Effector memory CD8-positive, alpha-beta T cell (primary cell): ENCODE measurements at regions not wholly inside any gene's neighbourhood (a gene's known extent, or its start where the extent isn't known, plus 50 kb on each side); places are given as distances from the start of the nearest gene placed in this dataset.

Experiments
- ATAC-seq: fragments of 150-1000 bp; cut with Tn5 transposase; replicated peaks from 2 replicates; pipeline ENCODE4 v1.10.0; 2021; ENCODE audit warnings: mild to moderate bottlenecking, moderate library complexity
- DNase-seq, 3 experiments: peaks; one replicate each; pipeline ENCODE4 v3.0.0; 2021
- H3K27ac Mint-ChIP-seq, 2 donors: one replicate each; pipeline ENCODE4 v1.8.0; 2022; ENCODE audit warnings: mild to moderate bottlenecking in 2 of 2, mixed read lengths in 2 of 2, moderate library complexity in 2 of 2
- H3K27me3 Mint-ChIP-seq, 2 donors: one replicate each; pipeline ENCODE4 v1.8.0; 2022; ENCODE audit warnings: mixed read lengths in 2 of 2
- H3K36me3 Mint-ChIP-seq: one replicate; pipeline ENCODE4 v1.8.0; 2022; ENCODE audit warnings: mild to moderate bottlenecking, moderate library complexity, mixed read lengths; ENCODE audit not compliant: insufficient read depth
- H3K4me1 Mint-ChIP-seq, 2 donors: one replicate each; pipeline ENCODE4 v1.8.0; 2022; ENCODE audit warnings: low read depth in 2 of 2, mixed read lengths in 2 of 2
- H3K4me3 Mint-ChIP-seq, 2 donors: one replicate each; pipeline ENCODE4 v1.8.0; 2022; ENCODE audit warnings: mild to moderate bottlenecking in 2 of 2, mixed read lengths in 2 of 2, moderate library complexity in 2 of 2
- H3K9me3 Mint-ChIP-seq, 2 donors: one replicate each; pipeline ENCODE4 v1.8.0; 2022; ENCODE audit warnings: mixed read lengths in 2 of 2

DNA sequence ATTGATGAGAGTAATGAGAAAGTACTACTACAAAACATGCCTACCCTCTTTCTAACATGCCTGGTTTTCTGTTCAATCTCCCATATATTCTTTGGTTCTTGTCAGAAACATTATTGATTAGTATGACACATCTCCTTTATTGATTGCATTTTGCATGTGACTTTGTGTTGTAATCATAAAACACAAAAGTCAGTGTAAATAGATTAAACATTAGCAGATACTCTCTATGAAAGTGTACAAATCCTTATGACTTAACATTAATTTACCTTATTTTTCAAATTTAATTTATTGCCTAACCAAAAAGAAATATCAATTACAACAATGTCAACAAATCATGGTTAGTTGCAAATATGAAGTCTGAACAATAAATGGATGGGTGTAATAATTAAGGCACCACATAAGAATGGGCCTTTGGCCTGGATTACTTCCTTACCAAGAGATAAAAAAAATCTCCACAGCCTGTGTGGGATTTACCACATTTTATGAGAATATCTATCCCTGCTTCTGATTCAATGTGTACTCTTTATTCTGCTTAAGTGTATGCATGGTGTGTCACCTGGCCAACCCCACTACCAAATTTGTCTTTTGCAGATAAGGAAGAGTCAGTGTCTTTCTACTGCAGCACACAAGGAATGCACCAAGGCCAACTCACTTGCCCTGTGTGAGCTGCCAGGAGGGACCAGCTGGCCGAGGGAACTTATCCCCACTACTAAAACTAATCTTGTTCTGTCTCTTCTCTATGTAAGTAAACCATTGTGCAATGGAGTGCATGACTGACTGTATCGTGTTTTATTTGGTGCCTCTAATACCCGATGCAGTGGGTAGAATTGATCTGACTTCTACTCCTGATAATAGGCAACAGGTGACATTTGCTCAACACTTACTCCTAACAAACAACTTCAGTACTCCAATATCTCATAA is 1001.9 kb upstream of the CDH10 start:
- H3K4me3 Mint-ChIP-seq = no peak overlapping the region
- H3K4me1 Mint-ChIP-seq = no peaks in the 10 kb centered on the region
- no peaks in the 10 kb centered on the region for H3K27me3 Mint-ChIP-seq
- H3K27ac Mint-ChIP-seq = no peak overlapping the region
- ATAC-seq = no peak
- H3K36me3 Mint-ChIP-seq = no peaks in the 10 kb centered on the region
- H3K9me3 Mint-ChIP-seq = peaks cover 16 to 17% of the 10 kb centered on the region in 2 donors
- DNase-seq = no peak

GRCh38 chr5:25641124-25641523 is 996.3 kb upstream of the CDH10 start:
- Mint-ChIP-seq H3K4me3 (no peak overlapping the region), H3K36me3 (no peaks in the 10 kb centered on the region), H3K4me1 (no peaks in the 10 kb centered on the region), H3K27ac (no peak overlapping the region), H3K9me3 (peaks cover 12% of the 10 kb centered on the region in 2 donors), H3K27me3 (no peaks in the 10 kb centered on the region)
- DNase-seq (no peak), ATAC-seq (no peak)

- Mint-ChIP-seq H3K27me3 (no peaks in the 10 kb centered on the region), H3K4me3 (no peak overlapping the region), H3K36me3 (no peaks in the 10 kb centered on the region), H3K27ac (no peak overlapping the region), H3K9me3 (peaks cover 4 to 6% of the 10 kb centered on the region in 2 donors), H3K4me1 (no peaks in the 10 kb centered on the region)
- DNase-seq (no peak), ATAC-seq (no peak)
These were observed 974.5 kb upstream of the CDH10 start for GRCh38 chr5:25619273-25619672.

- H3K4me1 Mint-ChIP-seq = no peaks in the 10 kb centered on the region
- H3K4me3 Mint-ChIP-seq = no peak overlapping the region
- no peak overlapping the region for H3K27ac Mint-ChIP-seq
- DNase-seq (no peak), ATAC-seq (no peak)
- no peaks in the 10 kb centered on the region for H3K36me3 Mint-ChIP-seq
- peaks cover 4 to 6% of the 10 kb centered on the region in 2 donors for H3K9me3 Mint-ChIP-seq
- H3K27me3 Mint-ChIP-seq = no peaks in the 10 kb centered on the region
These were observed 974.0 kb upstream of the CDH10 start for GRCh38 chr5:25618821-25619220.

GRCh38 chr5:25614466-25614865 is 969.7 kb upstream of the CDH10 start:
- ATAC-seq (no peak), DNase-seq (no peak)
- H3K36me3 Mint-ChIP-seq = no peaks in the 10 kb centered on the region
- no peaks in the 10 kb centered on the region for H3K4me1 Mint-ChIP-seq
- H3K9me3 Mint-ChIP-seq = peaks cover 6% of the 10 kb centered on the region in 2 donors
- no peak overlapping the region for H3K27ac Mint-ChIP-seq
- H3K4me3 Mint-ChIP-seq = no peak overlapping the region
- H3K27me3 Mint-ChIP-seq = no peaks in the 10 kb centered on the region

DNA sequence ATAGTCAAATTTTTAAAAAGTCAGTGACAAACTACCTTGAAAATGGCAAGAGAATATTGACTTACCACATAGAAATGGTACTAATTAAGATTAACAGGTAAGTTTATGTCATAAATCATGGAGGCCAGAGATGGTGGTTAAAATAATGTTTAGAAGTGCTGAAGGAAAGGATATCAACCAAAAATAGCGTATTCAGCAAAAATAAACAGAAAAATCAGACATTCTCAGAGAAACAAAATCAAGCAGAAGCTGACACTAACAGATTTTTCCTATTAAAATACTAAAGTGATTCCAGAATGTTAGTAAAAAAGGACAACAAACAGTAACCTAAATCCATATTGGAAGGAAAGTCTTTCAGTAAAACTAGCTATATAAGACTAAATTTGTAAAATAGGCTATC is 959.9 kb upstream of the CDH10 start:
- DNase-seq (no peak), ATAC-seq (no peak)
- H3K4me1 Mint-ChIP-seq = no peaks in the 10 kb centered on the region
- H3K36me3 Mint-ChIP-seq = no peaks in the 10 kb centered on the region
- peaks cover 8 to 10% of the 10 kb centered on the region in 2 donors for H3K9me3 Mint-ChIP-seq
- no peak overlapping the region for H3K4me3 Mint-ChIP-seq
- no peak overlapping the region for H3K27ac Mint-ChIP-seq
- H3K27me3 Mint-ChIP-seq = no peaks in the 10 kb centered on the region

GRCh38 chr5:25579111-25579510 is 934.3 kb upstream of the CDH10 start:
- Mint-ChIP-seq H3K27me3 (no peaks in the 10 kb centered on the region), H3K4me1 (no peaks in the 10 kb centered on the region), H3K36me3 (no peaks in the 10 kb centered on the region), H3K9me3 (peaks cover 0 to 6% of the 10 kb centered on the region in 2 donors), H3K27ac (no peak overlapping the region), H3K4me3 (no peak overlapping the region)
- DNase-seq = no peak
- ATAC-seq = no peak

GRCh38 chr5:25573691-25574090 is 928.9 kb upstream of the CDH10 start:
- Mint-ChIP-seq H3K27me3 (no peaks in the 10 kb centered on the region), H3K4me1 (peaks cover 0 to 5% of the 10 kb centered on the region in 2 donors), H3K36me3 (peaks cover 4% of the 10 kb centered on the region), H3K4me3 (no peak overlapping the region), H3K9me3 (peaks cover 0 to 7% of the 10 kb centered on the region in 2 donors), H3K27ac (no peak overlapping the region)
- DNase-seq = no peak
- ATAC-seq = no peak

GRCh38 chr5:25570067-25570583 is 925.3 kb upstream of the CDH10 start:
- Mint-ChIP-seq H3K27ac (no peak overlapping the region), H3K4me1 (peaks cover 0 to 5% of the 10 kb centered on the region in 2 donors), H3K9me3 (peaks cover 0 to 4% of the 10 kb centered on the region in 2 donors), H3K4me3 (no peak overlapping the region), H3K27me3 (no peaks in the 10 kb centered on the region), H3K36me3 (peaks cover 4% of the 10 kb centered on the region)
- no peak for ATAC-seq
- DNase-seq = no peak

GRCh38 chr5:25568989-25569625 is 924.3 kb upstream of the CDH10 start:
- ATAC-seq = peak; percentile 31

GRCh38 chr5:25568294-25568693 is 923.5 kb upstream of the CDH10 start:
- H3K27me3 Mint-ChIP-seq = no peaks in the 10 kb centered on the region
- H3K27ac Mint-ChIP-seq = no peak overlapping the region
- no peak for ATAC-seq
- no peak overlapping the region for H3K4me3 Mint-ChIP-seq
- no peak for DNase-seq
- peaks cover 0 to 5% of the 10 kb centered on the region in 2 donors for H3K4me1 Mint-ChIP-seq
- H3K9me3 Mint-ChIP-seq = peaks cover 6 to 8% of the 10 kb centered on the region in 2 donors
- H3K36me3 Mint-ChIP-seq = peaks cover 4% of the 10 kb centered on the region

More at GRCh38 chr5:25568989-25569625, 924.3 kb upstream of the CDH10 start:
- no peaks in the 10 kb centered on the region for H3K27me3 Mint-ChIP-seq
- H3K27ac Mint-ChIP-seq = peak overlapping the region; percentile 11 to 47
- peak overlapping the region; percentile 19 to 42 for H3K4me3 Mint-ChIP-seq
- H3K9me3 Mint-ChIP-seq = peaks cover 0 to 4% of the 10 kb centered on the region in 2 donors
- H3K36me3 Mint-ChIP-seq = peaks cover 4% of the 10 kb centered on the region
- H3K4me1 Mint-ChIP-seq = peaks cover 0 to 5% of the 10 kb centered on the region in 2 donors
- DNase-seq = no peak

DNA sequence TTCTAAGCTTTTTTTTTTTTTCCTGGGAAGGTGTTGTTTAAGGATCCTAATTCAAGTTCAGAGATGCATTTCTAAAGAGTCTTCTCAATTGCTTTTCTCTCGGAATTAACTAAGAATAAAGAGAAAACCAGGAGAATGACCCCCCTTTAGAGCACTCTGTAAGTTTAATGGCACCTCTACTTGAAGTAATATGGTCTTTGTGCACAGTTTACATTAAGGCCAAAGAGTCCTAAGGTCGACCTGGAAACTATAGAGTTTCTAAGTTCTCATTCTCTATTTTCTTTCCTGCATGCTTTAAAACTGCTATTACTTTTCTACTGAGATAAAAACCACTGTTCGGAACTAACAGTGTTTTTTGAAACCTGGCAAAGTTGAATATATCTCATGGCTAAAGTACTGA is 923.1 kb upstream of the CDH10 start:
- no peaks in the 10 kb centered on the region for H3K27me3 Mint-ChIP-seq
- DNase-seq = no peak
- H3K27ac Mint-ChIP-seq = no peak overlapping the region
- peaks cover 4% of the 10 kb centered on the region for H3K36me3 Mint-ChIP-seq
- no peak overlapping the region for H3K4me3 Mint-ChIP-seq
- H3K4me1 Mint-ChIP-seq = peaks cover 0 to 5% of the 10 kb centered on the region in 2 donors
- ATAC-seq = no peak
- H3K9me3 Mint-ChIP-seq = peaks cover 9 to 11% of the 10 kb centered on the region in 2 donors

- Mint-ChIP-seq H3K4me3 (no peak overlapping the region), H3K9me3 (peaks cover 10 to 11% of the 10 kb centered on the region in 2 donors), H3K27me3 (no peaks in the 10 kb centered on the region), H3K4me1 (no peaks in the 10 kb centered on the region), H3K27ac (no peak overlapping the region), H3K36me3 (no peaks in the 10 kb centered on the region)
- DNase-seq (no peak), ATAC-seq (no peak)
These were observed 917.9 kb upstream of the CDH10 start for GRCh38 chr5:25562656-25563055.
